ENCODE measurements at regions not wholly inside any gene's neighbourhood (a gene's known extent, or its start where the extent isn't known, plus 50 kb on each side); places are given as distances from the start of the nearest gene placed in this dataset.
"Not testable (repeated sequence)": the region's sequence is repeated elsewhere in the genome, so short reads cannot be mapped to it uniquely, and the experiment has no call there.

- no peaks in the 10 kb centered on the region for H3K4me1 ChIP-seq (ENCODE audit: insufficient read depth, low read length)
- H3K27ac ChIP-seq (ENCODE audit: low read depth, low read length): no peak overlapping the region
- peaks cover 0 to 9% (median 4%) of the 10 kb centered on the region in 8 donors for H3K9me3 Mint-ChIP-seq
- DNase-seq: no peak
- ChIA-PET POLR2A (ENCODE audit: partially characterized antibody) (no interaction called here), CTCF (ENCODE audit: partially characterized antibody) (no interaction called here)
- H3K27me3 ChIP-seq (ENCODE audit: insufficient read depth, low read length): no peaks in the 10 kb centered on the region
- no peaks in the 10 kb centered on the region for H3K36me3 ChIP-seq (ENCODE audit: insufficient read depth, low read length)
- H3K36me3 Mint-ChIP-seq: no peaks in the 10 kb centered on the region
- no peaks in the 10 kb centered on the region for H3K27me3 Mint-ChIP-seq
- no peaks in the 10 kb centered on the region for H3K4me1 Mint-ChIP-seq
- H3K4me3 Mint-ChIP-seq: no peak overlapping the region
- H3K4me3 ChIP-seq (ENCODE audit: low read length in 2 of 2): no peak overlapping the region
- no peak overlapping the region for H3K27ac Mint-ChIP-seq
- intact Hi-C loops (cut with micrococcal nuclease): no loop called here
- no peaks in the 10 kb centered on the region for H3K9me3 ChIP-seq (ENCODE audit: control insufficient read depth in 1 of 2, low read length in 2 of 2)
These were observed 287.0 kb upstream of the SGCG start for GRCh38 chr13:22893777-22894176.

DNA sequence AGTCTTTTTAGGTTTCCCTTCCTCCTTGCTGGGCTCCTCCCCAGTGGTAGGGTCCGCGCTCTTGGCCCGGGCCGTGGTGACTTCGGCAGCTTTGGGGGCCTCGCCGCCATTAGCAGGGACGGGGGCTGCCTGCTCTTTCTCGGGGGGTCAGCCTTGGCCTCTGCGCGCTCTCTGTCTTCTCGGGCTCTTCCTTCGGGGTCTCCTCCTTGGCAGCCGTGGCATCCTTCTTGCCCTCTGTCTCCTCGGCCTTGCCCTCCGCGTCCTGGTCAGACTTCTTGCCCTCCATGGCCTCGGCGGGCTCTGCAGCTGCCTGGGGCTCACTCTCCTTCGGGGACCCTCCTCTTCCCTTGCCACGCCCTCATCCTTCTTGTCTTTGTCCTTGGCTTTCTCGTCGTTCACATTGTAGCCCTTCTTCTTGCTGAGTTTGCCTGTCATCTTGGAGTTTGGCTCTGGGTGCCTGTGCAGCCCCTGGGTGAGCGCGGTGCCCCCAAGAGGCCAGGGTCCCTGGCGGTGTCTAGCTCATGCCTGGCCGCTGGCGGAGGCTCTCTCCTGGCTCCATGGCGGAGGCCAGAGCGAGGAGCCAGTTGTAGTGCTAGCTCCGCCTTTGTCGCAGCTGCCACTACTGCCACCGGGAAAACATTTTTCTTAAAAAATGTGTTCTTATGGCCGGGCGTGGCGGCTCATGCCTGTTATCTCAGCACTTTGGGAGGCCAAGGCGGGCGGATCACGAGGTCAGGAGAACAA is 283.0 kb upstream of the SGCG start:
- POLR2A ChIA-PET (ENCODE audit: partially characterized antibody): no interaction called here
- no peaks in the 10 kb centered on the region for H3K9me3 ChIP-seq (ENCODE audit: control insufficient read depth in 1 of 2, low read length in 2 of 2)
- Mint-ChIP-seq H3K27me3 (no peaks in the 10 kb centered on the region), H3K36me3 (no peaks in the 10 kb centered on the region), H3K9me3 (peaks cover 0 to 3% (median under 1%) of the 10 kb centered on the region in 8 donors), H3K27ac (no peak overlapping the region), H3K4me3 (peak overlapping the region in 1 of 8 donors; percentile 21), H3K4me1 (no peaks in the 10 kb centered on the region)
- DNase-seq: no peak
- H3K4me1 ChIP-seq (ENCODE audit: insufficient read depth, low read length): no peaks in the 10 kb centered on the region
- no peaks in the 10 kb centered on the region for H3K27me3 ChIP-seq (ENCODE audit: insufficient read depth, low read length)
- H3K27ac ChIP-seq (ENCODE audit: low read depth, low read length): no peak overlapping the region
- intact Hi-C loops (cut with micrococcal nuclease): no loop called here
- H3K4me3 ChIP-seq (ENCODE audit: low read length in 2 of 2): no peak overlapping the region
- no peaks in the 10 kb centered on the region for H3K36me3 ChIP-seq (ENCODE audit: insufficient read depth, low read length)
- CTCF ChIA-PET (ENCODE audit: partially characterized antibody): no interaction called here

DNA sequence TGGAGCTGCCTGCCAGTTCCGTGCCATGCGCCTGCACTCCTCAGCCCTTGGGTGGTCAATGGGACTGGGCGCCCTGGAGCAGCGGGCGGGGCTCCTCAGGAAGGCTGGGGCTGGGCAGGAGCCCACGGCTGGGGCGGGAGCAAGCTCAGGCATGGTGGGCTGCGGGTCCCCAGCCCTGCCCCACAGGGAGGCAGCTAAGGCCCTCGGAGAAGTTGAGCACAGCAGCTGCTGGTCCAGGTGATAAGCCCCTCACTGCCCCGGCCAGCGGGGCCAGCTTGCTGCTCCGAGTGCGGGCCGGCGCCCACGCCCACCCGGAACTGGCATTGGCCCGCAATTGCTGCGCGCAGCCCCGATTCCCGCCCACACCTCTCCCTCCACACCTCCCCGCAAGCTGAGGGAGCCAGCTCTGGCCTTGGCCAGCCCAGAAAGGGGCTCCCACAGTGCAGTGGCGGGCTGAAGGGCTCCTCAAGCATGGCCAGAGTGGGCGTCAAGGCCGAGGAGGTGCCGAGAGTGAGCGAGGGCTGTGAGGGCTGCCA is 280.3 kb upstream of the SGCG start:
- H3K27me3 Mint-ChIP-seq; H3K27ac ChIP-seq (ENCODE audit: low read depth, low read length); H3K9me3 Mint-ChIP-seq; H3K36me3 ChIP-seq (ENCODE audit: insufficient read depth, low read length); CTCF ChIA-PET (ENCODE audit: partially characterized antibody); H3K27ac Mint-ChIP-seq; H3K36me3 Mint-ChIP-seq; H3K4me3 ChIP-seq (ENCODE audit: low read length in 2 of 2); H3K4me1 Mint-ChIP-seq; POLR2A ChIA-PET (ENCODE audit: partially characterized antibody); H3K4me1 ChIP-seq (ENCODE audit: insufficient read depth, low read length); H3K9me3 ChIP-seq (ENCODE audit: control insufficient read depth in 1 of 2, low read length in 2 of 2); intact Hi-C loops (cut with micrococcal nuclease); DNase-seq; H3K27me3 ChIP-seq (ENCODE audit: insufficient read depth, low read length); H3K4me3 Mint-ChIP-seq: not testable (repeated sequence)

DNA sequence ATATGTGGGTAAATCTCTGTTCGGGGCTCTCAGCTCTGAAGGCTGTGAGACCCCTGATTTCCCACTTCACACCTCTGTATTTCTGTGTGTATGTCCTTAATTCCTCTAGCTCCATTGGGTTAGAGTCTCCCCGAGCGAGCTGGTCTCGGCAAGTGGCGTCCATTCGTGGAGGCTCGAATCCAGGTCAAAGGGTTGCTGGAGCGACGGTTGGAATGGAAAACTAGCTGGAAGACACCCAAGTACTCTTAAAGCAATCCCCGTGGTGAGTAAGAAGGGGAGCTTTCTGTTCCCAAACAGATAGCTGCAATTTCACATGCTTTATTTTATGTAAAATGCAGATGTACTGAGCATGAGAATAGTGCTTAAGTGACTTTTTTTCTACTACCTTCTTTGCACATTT is 277.5 kb upstream of the SGCG start:
- intact Hi-C loops (cut with micrococcal nuclease): no loop called here
- Histone ChIP-seq H3K4me3 (ENCODE audit: low read length in 2 of 2) (no peak overlapping the region), H3K27ac (ENCODE audit: low read depth, low read length) (no peak overlapping the region), H3K4me1 (ENCODE audit: insufficient read depth, low read length) (no peaks in the 10 kb centered on the region), H3K36me3 (ENCODE audit: insufficient read depth, low read length) (no peaks in the 10 kb centered on the region), H3K27me3 (ENCODE audit: insufficient read depth, low read length) (no peaks in the 10 kb centered on the region), H3K9me3 (ENCODE audit: control insufficient read depth in 1 of 2, low read length in 2 of 2) (no peaks in the 10 kb centered on the region)
- Mint-ChIP-seq H3K36me3 (no peaks in the 10 kb centered on the region), H3K27ac (no peak overlapping the region), H3K27me3 (peaks cover under 1 to 4% of the 10 kb centered on the region in 2 donors), H3K4me1 (no peaks in the 10 kb centered on the region), H3K4me3 (no peak overlapping the region), H3K9me3 (peaks cover 0 to 4% (median 2%) of the 10 kb centered on the region in 8 donors)
- no peak for DNase-seq
- POLR2A ChIA-PET (ENCODE audit: partially characterized antibody): no interaction called here
- CTCF ChIA-PET (ENCODE audit: partially characterized antibody): no interaction called here

- Mint-ChIP-seq H3K27ac (no peak overlapping the region), H3K36me3 (no peaks in the 10 kb centered on the region), H3K4me1 (no peaks in the 10 kb centered on the region), H3K4me3 (no peak overlapping the region), H3K27me3 (peaks cover 3 to 9% of the 10 kb centered on the region in 2 donors), H3K9me3 (peaks cover 0 to 4% (median 2%) of the 10 kb centered on the region in 8 donors)
- H3K9me3 ChIP-seq (ENCODE audit: control insufficient read depth in 1 of 2, low read length in 2 of 2): no peaks in the 10 kb centered on the region
- no peak for DNase-seq
- no peaks in the 10 kb centered on the region for H3K27me3 ChIP-seq (ENCODE audit: insufficient read depth, low read length)
- H3K36me3 ChIP-seq (ENCODE audit: insufficient read depth, low read length): no peaks in the 10 kb centered on the region
- CTCF ChIA-PET (ENCODE audit: partially characterized antibody): no interaction called here
- H3K4me1 ChIP-seq (ENCODE audit: insufficient read depth, low read length): no peaks in the 10 kb centered on the region
- H3K4me3 ChIP-seq (ENCODE audit: low read length in 2 of 2): no peak overlapping the region
- intact Hi-C loops (cut with micrococcal nuclease): no loop called here
- POLR2A ChIA-PET (ENCODE audit: partially characterized antibody): no interaction called here
- no peak overlapping the region for H3K27ac ChIP-seq (ENCODE audit: low read depth, low read length)
These were observed 276.9 kb upstream of the SGCG start for GRCh38 chr13:22903925-22904324.

GRCh38 chr13:22915442-22916082 is 265.2 kb upstream of the SGCG start:
- peaks cover 0 to 2% (median 0%) of the 10 kb centered on the region in 8 donors for H3K9me3 Mint-ChIP-seq
- intact Hi-C loops (cut with micrococcal nuclease): no loop called here
- H3K4me3 Mint-ChIP-seq: peak overlapping the region; percentile 32 to 64 (median 45)
- no peaks in the 10 kb centered on the region for H3K9me3 ChIP-seq (ENCODE audit: control insufficient read depth in 1 of 2, low read length in 2 of 2)
- no peak overlapping the region for H3K4me3 ChIP-seq (ENCODE audit: low read length in 2 of 2)
- H3K27me3 ChIP-seq (ENCODE audit: insufficient read depth, low read length): no peaks in the 10 kb centered on the region
- no peaks in the 10 kb centered on the region for H3K36me3 Mint-ChIP-seq
- H3K36me3 ChIP-seq (ENCODE audit: insufficient read depth, low read length): no peaks in the 10 kb centered on the region
- CTCF ChIA-PET (ENCODE audit: partially characterized antibody): no interaction called here
- peaks cover 0 to 8% (median 1%) of the 10 kb centered on the region in 4 donors for H3K4me1 Mint-ChIP-seq
- POLR2A ChIA-PET (ENCODE audit: partially characterized antibody): no interaction called here
- H3K27ac Mint-ChIP-seq: no peak overlapping the region
- no peaks in the 10 kb centered on the region for H3K4me1 ChIP-seq (ENCODE audit: insufficient read depth, low read length)
- DNase-seq: no peak
- H3K27me3 Mint-ChIP-seq: peaks cover 29 to 37% of the 10 kb centered on the region in 2 donors
- H3K27ac ChIP-seq (ENCODE audit: low read depth, low read length): no peak overlapping the region

- H3K36me3 ChIP-seq (ENCODE audit: insufficient read depth, low read length); H3K27ac Mint-ChIP-seq; H3K4me3 ChIP-seq (ENCODE audit: low read length in 2 of 2); H3K36me3 Mint-ChIP-seq; H3K9me3 Mint-ChIP-seq; H3K9me3 ChIP-seq (ENCODE audit: control insufficient read depth in 1 of 2, low read length in 2 of 2); DNase-seq; CTCF ChIA-PET (ENCODE audit: partially characterized antibody); intact Hi-C loops (cut with micrococcal nuclease); H3K27ac ChIP-seq (ENCODE audit: low read depth, low read length); POLR2A ChIA-PET (ENCODE audit: partially characterized antibody); H3K27me3 ChIP-seq (ENCODE audit: insufficient read depth, low read length); H3K4me1 Mint-ChIP-seq; H3K4me1 ChIP-seq (ENCODE audit: insufficient read depth, low read length): not testable (repeated sequence)
- peaks cover 26 to 36% of the 10 kb centered on the region in 2 donors for H3K27me3 Mint-ChIP-seq
- H3K4me3 Mint-ChIP-seq: peak overlapping the region in 6 of 8 donors; percentile 26 to 55 (median 44)
These were observed 264.5 kb upstream of the SGCG start for GRCh38 chr13:22916276-22916675.

Measured in CD4-positive, alpha-beta memory T cell (primary cell).